Ascending aorta (tissue), 2 donors: ENCODE measurements at regions not wholly inside any gene's neighbourhood (a gene's known extent, or its start where the extent isn't known, plus 50 kb on each side); places are given as distances from the start of the nearest gene placed in this dataset.

ENCODE experiments used
- DNase-seq, 2 donors: peaks; one replicate each; pipeline ENCODE4 v3.0.0-alpha.2; 2019; ENCODE audit warnings: low spot score in 2 of 2
- H3K27ac ChIP-seq, 2 donors: fragments of 200-600 bp; sonication (generic); one replicate each; pipeline ENCODE4 v1.5.1; 2016 to 2017; ENCODE audit warnings: mild to moderate bottlenecking in 1 of 2
- H3K27me3 ChIP-seq: fragments of 200-600 bp; sonication (generic); one replicate; pipeline ENCODE4 v1.5.1; 2017
- H3K36me3 ChIP-seq, 2 donors: fragments of 200-600 bp; sonication (generic); one replicate each; pipeline ENCODE4 v1.5.1; 2016
- H3K4me1 ChIP-seq, 2 donors: fragments of 200-600 bp; sonication (generic); one replicate each; pipeline ENCODE4 v1.5.1; 2016 to 2017; ENCODE audit warnings: mild to moderate bottlenecking in 1 of 2
- H3K4me3 ChIP-seq, 2 donors: fragments of 200-600 bp; sonication (generic); one replicate each; pipeline ENCODE4 v1.5.1; 2016 to 2017; ENCODE audit warnings: mild to moderate bottlenecking in 1 of 2
- H3K9me3 ChIP-seq, 2 donors: fragments of 200-600 bp; sonication (generic); one replicate each; pipeline ENCODE4 v1.5.1; 2016
- CTCF ChIP-seq, 3 experiments: fragments of 200-600 bp in 2 of 3; fragments of 450-650 bp in 1 of 3; sonication (generic) in 2 of 3; IDR thresholded peaks; one replicate each; pipeline ENCODE4 v1.5.1; 2016 to 2019; ENCODE audit warnings: antibody characterized with exemption in 3 of 3, mild to moderate bottlenecking in 1 of 3, moderate library complexity in 1 of 3
- intact Hi-C: fragments of 100-400 bp; cut with DNase I; formaldehyde crosslinking; loops from one replicate; pipeline ENCODE4 v1.15.1; 2023

- Histone ChIP-seq H3K4me3 (no peak overlapping the region), H3K9me3 (no peaks in the 10 kb centered on the region), H3K27me3 (no peaks in the 10 kb centered on the region), H3K27ac (no peak overlapping the region), H3K4me1 (no peaks in the 10 kb centered on the region), H3K36me3 (no peaks in the 10 kb centered on the region)
- no peak for TF ChIP-seq CTCF (IDR thresholded peaks at IDR 0.05)
- intact Hi-C loops = no loop called here
- DNase-seq = no peak
These were observed 155.7 kb upstream of the FBN2 start for GRCh38 chr5:128693764-128694163.

DNA sequence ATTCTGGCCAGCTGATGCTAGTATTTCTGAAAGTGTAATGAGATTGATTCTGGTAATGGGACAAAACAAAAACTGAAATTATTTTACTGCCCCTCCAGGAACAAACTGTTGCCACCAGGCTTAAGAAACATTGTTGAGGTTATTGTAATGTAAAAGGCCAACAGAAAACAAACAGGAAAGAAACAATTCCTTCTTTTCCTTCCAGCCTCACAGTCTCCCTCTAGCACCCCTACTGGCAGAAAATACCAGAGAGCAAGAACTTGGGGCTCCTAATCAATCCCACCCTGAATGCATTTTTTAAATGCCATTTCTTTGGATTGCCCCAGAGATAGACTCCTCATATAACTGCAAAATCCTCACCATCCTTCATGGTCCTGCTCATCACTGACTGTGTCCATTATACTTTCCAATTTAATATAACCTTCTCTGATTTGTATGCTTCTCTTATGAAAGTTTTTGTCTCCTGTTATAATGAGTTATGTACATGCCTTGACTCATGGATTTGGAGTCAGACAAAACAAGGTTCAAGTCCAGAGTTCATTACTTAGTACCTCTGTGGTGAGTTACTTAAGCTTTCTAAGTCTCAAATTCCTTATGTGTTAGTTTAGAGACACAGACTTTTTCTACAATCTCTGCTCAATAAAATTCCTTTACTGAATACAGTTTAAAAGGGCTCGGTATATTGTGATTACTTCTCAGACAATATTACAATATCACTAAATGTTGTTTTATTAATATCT lies 157.9 kb upstream of the FBN2 start:
- H3K36me3 ChIP-seq = no peaks in the 10 kb centered on the region
- no peak overlapping the region for H3K27ac ChIP-seq
- H3K4me1 ChIP-seq = no peaks in the 10 kb centered on the region
- DNase-seq = no peak
- no peak for TF ChIP-seq CTCF (IDR thresholded peaks at IDR 0.05)
- H3K9me3 ChIP-seq = no peaks in the 10 kb centered on the region
- H3K27me3 ChIP-seq = no peaks in the 10 kb centered on the region
- H3K4me3 ChIP-seq = no peak overlapping the region
- intact Hi-C loops = no loop called here

DNA sequence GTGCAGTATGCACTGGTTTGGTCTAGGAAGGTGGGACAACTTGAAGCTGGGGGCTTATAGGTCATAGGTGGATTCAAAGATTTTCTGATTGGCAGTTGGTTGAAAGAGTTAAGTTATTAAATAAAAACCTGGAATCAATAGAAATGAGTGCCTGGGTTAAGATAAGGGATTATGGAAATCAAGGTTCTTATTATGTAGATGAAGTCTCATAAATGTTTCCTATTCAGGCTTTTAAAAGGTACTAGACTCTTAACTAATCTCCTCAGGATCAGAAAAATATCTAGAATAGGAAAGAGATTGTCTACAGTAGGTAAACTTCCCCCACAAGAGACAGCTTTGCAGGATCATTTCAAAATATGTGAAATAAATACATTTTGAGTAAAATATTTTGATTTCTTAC lies 163.3 kb upstream of the FBN2 start:
- no peaks in the 10 kb centered on the region for H3K4me1 ChIP-seq
- H3K4me3 ChIP-seq = no peak overlapping the region
- no peak for DNase-seq
- H3K9me3 ChIP-seq = no peaks in the 10 kb centered on the region
- no peak for TF ChIP-seq CTCF (IDR thresholded peaks at IDR 0.05)
- H3K27me3 ChIP-seq = no peaks in the 10 kb centered on the region
- H3K36me3 ChIP-seq = no peaks in the 10 kb centered on the region
- H3K27ac ChIP-seq = no peak overlapping the region
- intact Hi-C loops = no loop called here

- intact Hi-C loops = no loop called here
- Histone ChIP-seq H3K27me3 (no peaks in the 10 kb centered on the region), H3K36me3 (no peaks in the 10 kb centered on the region), H3K4me1 (no peaks in the 10 kb centered on the region), H3K4me3 (no peak overlapping the region), H3K27ac (no peak overlapping the region), H3K9me3 (no peaks in the 10 kb centered on the region)
- DNase-seq = no peak
- TF ChIP-seq CTCF (IDR thresholded peaks at IDR 0.05) = no peak
These were observed 165.3 kb upstream of the FBN2 start for GRCh38 chr5:128703322-128703721.

DNA sequence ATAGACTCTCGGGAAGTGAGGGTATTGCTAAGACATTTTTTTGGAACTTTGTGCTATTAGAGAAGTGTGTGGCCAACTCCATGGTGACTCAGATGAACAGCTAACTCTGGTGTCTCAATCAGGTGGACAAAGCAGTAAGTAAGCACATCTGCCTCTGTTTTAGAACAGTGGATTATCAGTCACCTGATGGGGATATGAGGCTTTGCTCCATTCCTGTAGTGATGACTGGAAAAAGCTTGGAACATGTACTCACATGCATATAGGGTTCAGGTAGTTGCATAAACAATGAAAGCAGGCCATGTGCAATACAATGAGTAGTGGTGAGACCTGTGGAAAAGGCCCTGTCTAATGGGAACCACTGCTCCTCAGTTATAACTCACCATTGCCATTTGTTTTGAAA lies 168.2 kb upstream of the FBN2 start:
- H3K36me3 ChIP-seq = no peaks in the 10 kb centered on the region
- TF ChIP-seq CTCF (IDR thresholded peaks at IDR 0.05) = no peak
- no peaks in the 10 kb centered on the region for H3K9me3 ChIP-seq
- H3K27me3 ChIP-seq = no peaks in the 10 kb centered on the region
- no peaks in the 10 kb centered on the region for H3K4me1 ChIP-seq
- DNase-seq = no peak
- no peak overlapping the region for H3K4me3 ChIP-seq
- intact Hi-C loops = no loop called here
- H3K27ac ChIP-seq = no peak overlapping the region

GRCh38 chr5:128708841-128709240 lies 170.8 kb upstream of the FBN2 start:
- H3K27me3 ChIP-seq = no peaks in the 10 kb centered on the region
- H3K9me3 ChIP-seq = no peaks in the 10 kb centered on the region
- H3K4me1 ChIP-seq = no peaks in the 10 kb centered on the region
- H3K4me3 ChIP-seq = no peak overlapping the region
- intact Hi-C loops = no loop called here
- no peak overlapping the region for H3K27ac ChIP-seq
- TF ChIP-seq CTCF (IDR thresholded peaks at IDR 0.05) = no peak
- no peak for DNase-seq
- H3K36me3 ChIP-seq = no peaks in the 10 kb centered on the region
